HL-60 (cell line): ENCODE measurements at regions not wholly inside any gene's neighbourhood (a gene's known extent, or its start where the extent isn't known, plus 50 kb on each side); places are given as distances from the start of the nearest gene placed in this dataset.

Experiments
- DNase-seq, 2 experiments: peaks; one replicate each; pipeline ENCODE4 v3.0.0-alpha.2; 2010 to 2020; ENCODE audit warnings: low read depth in 1 of 2, low spot score in 1 of 2
- H3K27ac ChIP-seq: fragments of 250-450 bp; sonication (Bioruptor Pico); replicated peaks from 2 replicates; pipeline ENCODE4 v1.5.1; 2020; ENCODE audit warnings: mild to moderate bottlenecking, moderate library complexity
- H3K27me3 ChIP-seq: fragments of 250-450 bp; sonication (Bioruptor Pico); 2 replicates; pipeline ENCODE4 v1.5.1; 2021; ENCODE audit warnings: mild to moderate bottlenecking, moderate library complexity; ENCODE audit not compliant: insufficient read depth, poor library complexity, severe bottlenecking
- H3K4me3 ChIP-seq: replicated peaks from 2 replicates; pipeline ENCODE4 v1.5.1; 2011; ENCODE audit warnings: mild to moderate bottlenecking, control low read depth, low read length; ENCODE audit not compliant: insufficient read depth
- GABPA ChIP-seq: IDR thresholded peaks from 2 replicates; pipeline ENCODE4 v1.6.1; 2012; ENCODE audit warnings: low read depth
- POLR2AphosphoS5 ChIP-seq: IDR thresholded peaks from 2 replicates; pipeline ENCODE4 v1.6.1; 2012; ENCODE audit warnings: low read depth
- SPI1 ChIP-seq: IDR thresholded peaks from 2 replicates; pipeline ENCODE4 v1.6.1; 2012; ENCODE audit warnings: low read depth, mild to moderate bottlenecking, borderline replicate concordance
- TF ChIP-seq, protein P1 (sequence below): IDR thresholded peaks from 2 replicates; pipeline ENCODE4 v1.6.1; 2012; ENCODE audit warnings: low read depth; ENCODE audit not compliant: insufficient replicate concordance
- TF ChIP-seq, protein P2 (sequence below): IDR thresholded peaks from one replicate; pipeline ENCODE4 v1.5.1; 2011; ENCODE audit warnings: low read length, control low read depth, inconsistent platforms; ENCODE audit not compliant: insufficient read depth

DNA sequence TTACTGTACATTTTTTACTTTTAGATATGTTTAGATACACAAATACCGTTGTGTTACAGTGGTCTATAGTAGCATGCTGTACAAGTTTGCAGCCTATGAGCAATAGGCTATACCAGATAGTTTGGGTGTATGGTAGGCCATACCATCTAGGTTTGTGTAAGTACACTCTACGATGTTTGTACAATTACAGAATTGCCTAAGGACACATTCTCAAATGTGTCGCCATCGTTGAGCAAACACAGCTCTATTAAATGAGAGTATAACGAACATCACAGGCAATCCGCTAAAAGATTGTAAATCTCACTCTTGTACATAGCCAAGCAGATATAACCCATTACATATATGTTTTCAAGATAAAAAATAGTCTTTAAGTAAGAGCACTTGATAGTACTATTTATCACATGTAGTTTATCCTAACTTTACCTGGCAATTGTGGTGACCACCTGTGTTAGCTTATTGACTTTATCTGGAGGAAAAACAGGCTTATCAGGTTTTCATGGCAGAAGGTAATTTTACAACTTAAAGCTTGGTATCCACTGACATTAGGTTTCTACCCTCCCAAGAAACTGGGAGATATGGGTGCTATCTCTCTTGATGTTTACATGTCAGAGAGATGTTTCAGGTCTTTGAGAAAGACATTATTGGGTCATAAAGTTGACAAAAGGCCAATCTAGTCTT lies 898.7 kb downstream of the NSUN3 start:
- H3K4me3 ChIP-seq = no peak overlapping the region
- H3K27me3 ChIP-seq = no peaks in the 10 kb centered on the region
- no peak for DNase-seq
- TF ChIP-seq POLR2AphosphoS5 (no peak), SPI1 (no peak), GABPA (no peak)
- TF ChIP-seq, protein P1, sequence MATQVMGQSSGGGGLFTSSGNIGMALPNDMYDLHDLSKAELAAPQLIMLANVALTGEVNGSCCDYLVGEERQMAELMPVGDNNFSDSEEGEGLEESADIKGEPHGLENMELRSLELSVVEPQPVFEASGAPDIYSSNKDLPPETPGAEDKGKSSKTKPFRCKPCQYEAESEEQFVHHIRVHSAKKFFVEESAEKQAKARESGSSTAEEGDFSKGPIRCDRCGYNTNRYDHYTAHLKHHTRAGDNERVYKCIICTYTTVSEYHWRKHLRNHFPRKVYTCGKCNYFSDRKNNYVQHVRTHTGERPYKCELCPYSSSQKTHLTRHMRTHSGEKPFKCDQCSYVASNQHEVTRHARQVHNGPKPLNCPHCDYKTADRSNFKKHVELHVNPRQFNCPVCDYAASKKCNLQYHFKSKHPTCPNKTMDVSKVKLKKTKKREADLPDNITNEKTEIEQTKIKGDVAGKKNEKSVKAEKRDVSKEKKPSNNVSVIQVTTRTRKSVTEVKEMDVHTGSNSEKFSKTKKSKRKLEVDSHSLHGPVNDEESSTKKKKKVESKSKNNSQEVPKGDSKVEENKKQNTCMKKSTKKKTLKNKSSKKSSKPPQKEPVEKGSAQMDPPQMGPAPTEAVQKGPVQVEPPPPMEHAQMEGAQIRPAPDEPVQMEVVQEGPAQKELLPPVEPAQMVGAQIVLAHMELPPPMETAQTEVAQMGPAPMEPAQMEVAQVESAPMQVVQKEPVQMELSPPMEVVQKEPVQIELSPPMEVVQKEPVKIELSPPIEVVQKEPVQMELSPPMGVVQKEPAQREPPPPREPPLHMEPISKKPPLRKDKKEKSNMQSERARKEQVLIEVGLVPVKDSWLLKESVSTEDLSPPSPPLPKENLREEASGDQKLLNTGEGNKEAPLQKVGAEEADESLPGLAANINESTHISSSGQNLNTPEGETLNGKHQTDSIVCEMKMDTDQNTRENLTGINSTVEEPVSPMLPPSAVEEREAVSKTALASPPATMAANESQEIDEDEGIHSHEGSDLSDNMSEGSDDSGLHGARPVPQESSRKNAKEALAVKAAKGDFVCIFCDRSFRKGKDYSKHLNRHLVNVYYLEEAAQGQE = no peak
- TF ChIP-seq, protein P2, sequence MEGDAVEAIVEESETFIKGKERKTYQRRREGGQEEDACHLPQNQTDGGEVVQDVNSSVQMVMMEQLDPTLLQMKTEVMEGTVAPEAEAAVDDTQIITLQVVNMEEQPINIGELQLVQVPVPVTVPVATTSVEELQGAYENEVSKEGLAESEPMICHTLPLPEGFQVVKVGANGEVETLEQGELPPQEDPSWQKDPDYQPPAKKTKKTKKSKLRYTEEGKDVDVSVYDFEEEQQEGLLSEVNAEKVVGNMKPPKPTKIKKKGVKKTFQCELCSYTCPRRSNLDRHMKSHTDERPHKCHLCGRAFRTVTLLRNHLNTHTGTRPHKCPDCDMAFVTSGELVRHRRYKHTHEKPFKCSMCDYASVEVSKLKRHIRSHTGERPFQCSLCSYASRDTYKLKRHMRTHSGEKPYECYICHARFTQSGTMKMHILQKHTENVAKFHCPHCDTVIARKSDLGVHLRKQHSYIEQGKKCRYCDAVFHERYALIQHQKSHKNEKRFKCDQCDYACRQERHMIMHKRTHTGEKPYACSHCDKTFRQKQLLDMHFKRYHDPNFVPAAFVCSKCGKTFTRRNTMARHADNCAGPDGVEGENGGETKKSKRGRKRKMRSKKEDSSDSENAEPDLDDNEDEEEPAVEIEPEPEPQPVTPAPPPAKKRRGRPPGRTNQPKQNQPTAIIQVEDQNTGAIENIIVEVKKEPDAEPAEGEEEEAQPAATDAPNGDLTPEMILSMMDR = no peak
- H3K27ac ChIP-seq = no peak overlapping the region

DNA sequence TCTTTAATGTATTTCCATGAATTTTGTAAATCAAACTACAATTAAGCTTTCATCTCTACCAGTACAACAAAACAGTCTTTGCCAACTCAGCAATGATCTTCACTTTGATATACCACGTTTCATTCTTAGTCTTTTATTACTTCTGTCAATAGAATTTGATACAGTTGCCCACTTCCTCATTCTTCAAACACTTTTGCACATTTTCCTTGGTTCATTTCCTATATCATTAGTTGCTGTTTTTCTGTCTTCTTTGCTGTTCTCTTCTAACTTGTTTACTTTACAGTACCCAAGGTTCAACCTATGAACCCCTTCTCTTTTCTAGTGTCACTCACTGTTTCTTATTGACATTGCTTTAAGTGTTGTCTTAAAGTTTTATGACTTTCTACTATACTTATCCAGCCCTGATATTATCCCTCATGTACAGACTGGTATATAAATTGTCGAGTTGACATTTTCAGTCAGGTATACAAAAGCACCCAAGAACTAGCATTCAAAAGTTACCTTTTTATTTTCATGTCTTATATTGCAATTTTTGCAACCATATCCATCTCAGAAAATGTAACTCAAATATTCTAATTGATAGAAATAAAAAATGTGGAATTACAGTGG lies 903.1 kb downstream of the NSUN3 start:
- H3K27ac ChIP-seq = no peak overlapping the region
- TF ChIP-seq SPI1 = peak; percentile 84
- TF ChIP-seq POLR2AphosphoS5 = no peak
- TF ChIP-seq, protein P1 = no peak
- DNase-seq = no peak
- no peaks in the 10 kb centered on the region for H3K27me3 ChIP-seq
- no peak overlapping the region for H3K4me3 ChIP-seq

DNA sequence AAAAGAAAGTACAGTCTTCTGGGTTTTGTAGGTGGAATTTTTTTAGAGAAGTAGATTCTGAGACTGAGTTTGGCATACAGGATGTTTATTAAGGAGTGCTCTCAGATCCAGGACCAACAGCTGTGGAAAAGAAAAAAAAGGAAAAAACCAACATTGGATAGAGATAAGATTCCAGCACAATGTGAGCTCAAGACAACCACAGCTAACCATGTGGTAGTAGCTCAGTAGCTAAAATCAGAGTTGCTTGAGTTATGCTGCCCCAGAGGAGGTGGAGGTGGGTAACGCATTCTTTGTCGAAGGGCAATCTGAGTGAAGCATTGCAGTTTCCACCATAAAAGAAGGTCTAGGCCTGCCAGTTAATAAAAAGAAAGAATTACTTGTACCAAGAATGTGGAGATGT lies 904.3 kb downstream of the NSUN3 start:
- Histone ChIP-seq H3K27me3 (no peaks in the 10 kb centered on the region), H3K27ac (no peak overlapping the region), H3K4me3 (no peak overlapping the region)
- TF ChIP-seq POLR2AphosphoS5 (no peak), SPI1 (no peak), GABPA (no peak)
- TF ChIP-seq, protein P2 = no peak
- TF ChIP-seq, protein P1 = no peak
- no peak for DNase-seq
